ENCODE measurements at regions not wholly inside any gene's neighbourhood (a gene's known extent, or its start where the extent isn't known, plus 50 kb on each side); places are given as distances from the start of the nearest gene placed in this dataset.

DNA sequence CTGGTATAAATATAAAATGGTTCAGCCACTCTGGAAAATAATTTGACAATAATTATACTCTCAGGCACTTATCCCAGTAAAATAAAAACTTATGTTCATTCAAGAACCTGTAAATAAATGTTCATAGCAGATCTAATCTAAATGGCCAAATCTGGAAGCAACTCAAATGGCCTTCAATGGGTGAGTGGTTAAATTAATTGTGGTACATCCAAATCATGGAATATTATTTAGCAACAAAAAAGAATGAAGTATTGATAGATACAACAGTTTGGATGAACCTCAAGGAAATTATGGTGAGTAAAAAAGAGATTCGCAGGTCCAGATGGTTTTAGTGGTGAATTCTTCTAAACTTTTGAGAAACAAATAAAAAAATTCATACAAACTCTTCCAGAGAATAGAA, 287.0 kb upstream of the ZC3H12C start:
- H3K27ac Mint-ChIP-seq = no peak overlapping the region
- H3K36me3 Mint-ChIP-seq (ENCODE audit: low read depth) = no peaks in the 10 kb centered on the region
- peaks cover 7% of the 10 kb centered on the region for H3K27me3 Mint-ChIP-seq
- peaks cover 9% of the 10 kb centered on the region for H3K9me3 Mint-ChIP-seq
- no peak overlapping the region for H3K4me3 Mint-ChIP-seq
- no peaks in the 10 kb centered on the region for H3K4me1 Mint-ChIP-seq (ENCODE audit: low read depth)

DNA sequence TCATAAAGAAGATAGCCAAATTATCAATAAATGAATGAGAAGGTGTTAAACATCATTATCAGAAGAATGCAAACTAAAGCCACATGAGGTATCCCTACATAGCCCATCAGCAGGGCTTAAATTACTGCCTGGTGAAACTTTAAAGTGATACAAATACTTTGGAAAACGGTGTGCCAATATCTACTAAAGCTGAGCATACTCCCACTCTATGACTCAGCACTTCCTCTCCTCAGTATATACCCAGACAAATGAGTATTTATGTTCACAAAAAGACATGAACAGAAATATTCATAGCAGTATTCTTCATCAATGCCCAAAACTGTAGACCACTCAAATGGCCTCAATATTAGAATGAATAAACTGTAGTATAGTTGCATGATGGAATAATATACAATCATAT, 284.6 kb upstream of the ZC3H12C start:
- Mint-ChIP-seq H3K27ac (no peak overlapping the region), H3K4me1 (ENCODE audit: low read depth) (no peaks in the 10 kb centered on the region), H3K9me3 (no peaks in the 10 kb centered on the region), H3K4me3 (no peak overlapping the region), H3K36me3 (ENCODE audit: low read depth) (no peaks in the 10 kb centered on the region), H3K27me3 (peaks cover 3% of the 10 kb centered on the region)

DNA sequence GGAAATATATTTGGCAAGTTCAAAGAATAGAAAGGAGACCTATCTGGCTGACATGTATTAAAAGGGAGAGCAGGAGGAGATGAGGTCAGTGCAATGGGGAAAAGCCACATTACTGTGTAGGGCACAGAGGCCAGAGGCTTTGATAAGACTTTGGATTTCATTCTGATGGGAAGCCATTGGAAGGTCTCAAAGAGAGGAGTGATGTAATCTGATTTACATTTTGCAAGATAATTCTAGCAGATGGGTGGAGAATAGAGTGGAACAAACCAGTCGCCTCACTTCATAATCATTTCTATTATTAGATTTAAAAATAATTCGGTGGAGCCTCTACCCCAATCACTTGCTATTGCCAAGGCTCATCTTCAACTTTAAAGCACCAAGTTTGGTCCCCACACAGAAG, 278.4 kb upstream of the ZC3H12C start:
- Mint-ChIP-seq H3K27ac (no peak overlapping the region), H3K27me3 (peaks cover 6% of the 10 kb centered on the region), H3K4me1 (ENCODE audit: low read depth) (peaks cover 11% of the 10 kb centered on the region), H3K4me3 (no peak overlapping the region), H3K9me3 (no peaks in the 10 kb centered on the region), H3K36me3 (ENCODE audit: low read depth) (no peaks in the 10 kb centered on the region)

DNA sequence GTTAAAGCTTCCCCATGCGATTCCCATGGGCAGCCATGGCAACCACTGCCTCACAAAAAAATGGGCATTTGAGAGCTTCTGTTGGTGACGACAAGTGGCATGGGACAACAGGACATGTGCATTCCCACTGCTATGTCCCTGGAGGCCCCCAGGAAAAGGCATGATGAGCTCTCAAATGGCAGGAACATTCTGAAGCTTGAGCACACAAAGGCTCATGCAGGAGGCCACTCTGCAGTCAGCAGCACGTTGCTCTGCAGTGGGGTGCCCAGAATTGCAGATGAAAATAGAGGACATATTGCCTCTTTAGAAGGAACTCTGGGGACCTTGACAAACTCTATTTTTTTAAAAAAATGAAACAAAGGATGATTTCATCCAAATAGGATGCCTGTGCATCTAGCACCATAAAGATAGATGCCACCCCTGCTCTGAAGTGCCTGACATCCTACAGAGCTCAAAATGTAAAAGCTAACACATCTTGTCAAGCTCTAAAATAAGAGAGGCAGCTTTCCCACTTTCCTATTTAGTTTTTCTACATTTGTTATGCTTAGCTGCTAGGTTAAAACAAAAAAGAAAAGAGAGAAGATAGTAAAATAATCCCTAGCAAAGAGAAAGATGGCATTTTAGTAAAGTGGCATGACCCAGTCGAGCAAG, 277.6 kb upstream of the ZC3H12C start:
- no peak overlapping the region for H3K4me3 Mint-ChIP-seq
- H3K9me3 Mint-ChIP-seq = no peaks in the 10 kb centered on the region
- no peaks in the 10 kb centered on the region for H3K36me3 Mint-ChIP-seq (ENCODE audit: low read depth)

GRCh38 chr11:109818290-109818689, 274.9 kb upstream of the ZC3H12C start:
- H3K4me3 Mint-ChIP-seq = no peak overlapping the region
- H3K36me3 Mint-ChIP-seq (ENCODE audit: low read depth) = no peaks in the 10 kb centered on the region
- no peaks in the 10 kb centered on the region for H3K9me3 Mint-ChIP-seq
- H3K27ac Mint-ChIP-seq = no peak overlapping the region
- peaks cover 3% of the 10 kb centered on the region for H3K27me3 Mint-ChIP-seq
- peaks cover 11% of the 10 kb centered on the region for H3K4me1 Mint-ChIP-seq (ENCODE audit: low read depth)

More for the DNA sequence above, 277.6 kb upstream of the ZC3H12C start:
- no peak overlapping the region for H3K27ac Mint-ChIP-seq
- H3K4me1 Mint-ChIP-seq (ENCODE audit: low read depth) = peaks cover 11% of the 10 kb centered on the region
- H3K27me3 Mint-ChIP-seq = peaks cover 6% of the 10 kb centered on the region

GRCh38 chr11:109819410-109819809, 273.8 kb upstream of the ZC3H12C start:
- Mint-ChIP-seq H3K27ac (no peak overlapping the region), H3K27me3 (peaks cover 7% of the 10 kb centered on the region), H3K4me3 (no peak overlapping the region)

GRCh38 chr11:109821511-109821910, 271.7 kb upstream of the ZC3H12C start:
- Mint-ChIP-seq H3K9me3 (peaks cover 4% of the 10 kb centered on the region), H3K4me1 (ENCODE audit: low read depth) (peaks cover 11% of the 10 kb centered on the region), H3K27ac (no peak overlapping the region), H3K27me3 (peaks cover 7% of the 10 kb centered on the region), H3K36me3 (ENCODE audit: low read depth) (no peaks in the 10 kb centered on the region), H3K4me3 (no peak overlapping the region)

More at GRCh38 chr11:109819410-109819809, 273.8 kb upstream of the ZC3H12C start:
- Mint-ChIP-seq H3K4me1 (ENCODE audit: low read depth) (peaks cover 11% of the 10 kb centered on the region), H3K36me3 (ENCODE audit: low read depth) (no peaks in the 10 kb centered on the region), H3K9me3 (peaks cover 4% of the 10 kb centered on the region)

- Mint-ChIP-seq H3K4me3 (no peak overlapping the region), H3K36me3 (ENCODE audit: low read depth) (no peaks in the 10 kb centered on the region), H3K9me3 (peaks cover 4% of the 10 kb centered on the region), H3K4me1 (ENCODE audit: low read depth) (peaks cover 10% of the 10 kb centered on the region), H3K27me3 (peaks cover 4% of the 10 kb centered on the region), H3K27ac (no peak overlapping the region)
Observed at GRCh38 chr11:109822436-109823102, 270.6 kb upstream of the ZC3H12C start.

DNA sequence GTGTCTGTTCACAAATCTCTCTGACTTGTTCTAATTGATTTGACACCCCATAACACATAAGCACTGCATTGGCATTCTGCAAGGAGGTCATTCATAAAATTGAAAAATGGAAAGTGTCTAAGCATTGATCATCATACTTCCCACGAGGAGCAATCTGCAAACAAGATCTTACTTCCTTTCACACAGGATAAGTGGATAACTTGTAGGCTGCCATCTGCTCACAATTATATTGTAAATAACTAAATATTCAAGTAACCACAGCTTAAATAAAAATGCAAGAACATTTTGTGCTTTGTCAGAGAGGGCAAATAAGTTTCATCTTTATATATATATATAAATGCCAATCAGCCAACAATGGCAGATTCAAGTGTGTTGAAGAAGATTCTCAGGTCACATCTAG, 264.8 kb upstream of the ZC3H12C start:
- Mint-ChIP-seq H3K9me3 (peaks cover 12% of the 10 kb centered on the region), H3K4me3 (no peak overlapping the region), H3K27ac (no peak overlapping the region)

DNA sequence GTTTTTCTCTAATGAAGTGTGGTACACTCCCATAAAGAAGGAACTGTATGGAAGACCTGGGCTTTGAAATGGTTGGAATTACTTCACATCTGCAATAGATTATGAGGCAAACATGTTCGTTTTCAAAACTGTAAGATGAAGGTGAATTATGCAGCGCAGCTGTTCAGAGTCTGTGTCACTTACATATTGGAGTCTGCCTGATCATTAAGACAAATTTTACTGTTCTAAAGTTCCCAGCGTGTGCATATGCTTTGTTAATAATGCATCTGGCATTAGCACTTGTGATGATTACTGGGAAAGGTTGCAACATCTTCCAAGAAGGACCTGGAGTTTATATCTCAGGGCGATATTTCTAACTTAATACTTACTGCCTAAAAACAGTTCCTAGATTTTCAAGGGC, 255.2 kb upstream of the ZC3H12C start:
- no peak overlapping the region for H3K27ac Mint-ChIP-seq

More for the DNA sequence above, 264.8 kb upstream of the ZC3H12C start:
- no peaks in the 10 kb centered on the region for H3K4me1 Mint-ChIP-seq (ENCODE audit: low read depth)
- H3K36me3 Mint-ChIP-seq (ENCODE audit: low read depth) = no peaks in the 10 kb centered on the region
- H3K27me3 Mint-ChIP-seq = peaks cover 4% of the 10 kb centered on the region

GRCh38 chr11:109845437-109845836, 247.8 kb upstream of the ZC3H12C start:
- H3K27ac Mint-ChIP-seq = no peak overlapping the region
- H3K4me3 Mint-ChIP-seq = no peak overlapping the region
- H3K4me1 Mint-ChIP-seq (ENCODE audit: low read depth) = no peaks in the 10 kb centered on the region
- no peaks in the 10 kb centered on the region for H3K36me3 Mint-ChIP-seq (ENCODE audit: low read depth)
- H3K27me3 Mint-ChIP-seq = no peaks in the 10 kb centered on the region
- H3K9me3 Mint-ChIP-seq = no peaks in the 10 kb centered on the region

More for the DNA sequence above, 255.2 kb upstream of the ZC3H12C start:
- H3K36me3 Mint-ChIP-seq (ENCODE audit: low read depth) = no peaks in the 10 kb centered on the region
- peaks cover 4% of the 10 kb centered on the region for H3K9me3 Mint-ChIP-seq
- no peak overlapping the region for H3K4me3 Mint-ChIP-seq
- peaks cover 3% of the 10 kb centered on the region for H3K27me3 Mint-ChIP-seq
- H3K4me1 Mint-ChIP-seq (ENCODE audit: low read depth) = no peaks in the 10 kb centered on the region

GRCh38 chr11:109847621-109848020, 245.6 kb upstream of the ZC3H12C start:
- H3K4me3 Mint-ChIP-seq = no peak overlapping the region
- H3K27ac Mint-ChIP-seq = no peak overlapping the region
- H3K4me1 Mint-ChIP-seq (ENCODE audit: low read depth) = no peaks in the 10 kb centered on the region
- no peaks in the 10 kb centered on the region for H3K27me3 Mint-ChIP-seq
- no peaks in the 10 kb centered on the region for H3K9me3 Mint-ChIP-seq
- no peaks in the 10 kb centered on the region for H3K36me3 Mint-ChIP-seq (ENCODE audit: low read depth)

- no peak overlapping the region for H3K4me3 Mint-ChIP-seq
- H3K27me3 Mint-ChIP-seq = no peaks in the 10 kb centered on the region
Observed at GRCh38 chr11:109849051-109849450, 244.1 kb upstream of the ZC3H12C start.

DNA sequence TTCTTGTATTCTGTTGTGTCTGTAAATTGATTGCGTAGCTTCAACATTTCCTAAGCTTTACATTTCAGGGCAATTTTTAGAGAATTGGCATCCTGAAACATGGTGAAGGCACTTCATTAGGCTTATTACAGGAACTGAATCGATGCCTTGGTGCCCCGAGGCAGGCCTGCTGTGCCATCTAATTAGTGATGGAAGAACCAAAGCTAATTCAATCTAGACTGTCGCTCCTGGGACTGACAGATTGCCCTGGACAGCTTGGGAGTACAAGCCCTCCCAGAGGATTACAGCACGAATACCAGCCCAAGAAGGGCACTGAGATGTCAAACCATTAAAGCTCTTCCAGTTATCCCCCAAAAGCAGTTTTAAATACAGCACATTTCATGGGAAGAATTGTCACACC, 243.2 kb upstream of the ZC3H12C start:
- H3K9me3 Mint-ChIP-seq = no peaks in the 10 kb centered on the region
- H3K4me3 Mint-ChIP-seq = no peak overlapping the region
- H3K4me1 Mint-ChIP-seq (ENCODE audit: low read depth) = no peaks in the 10 kb centered on the region
- H3K36me3 Mint-ChIP-seq (ENCODE audit: low read depth) = no peaks in the 10 kb centered on the region
- H3K27me3 Mint-ChIP-seq = no peaks in the 10 kb centered on the region
- no peak overlapping the region for H3K27ac Mint-ChIP-seq

More at GRCh38 chr11:109849051-109849450, 244.1 kb upstream of the ZC3H12C start:
- Mint-ChIP-seq H3K36me3 (ENCODE audit: low read depth) (no peaks in the 10 kb centered on the region), H3K9me3 (no peaks in the 10 kb centered on the region), H3K4me1 (ENCODE audit: low read depth) (no peaks in the 10 kb centered on the region), H3K27ac (no peak overlapping the region)

GRCh38 chr11:109851780-109852390, 241.3 kb upstream of the ZC3H12C start:
- H3K27ac Mint-ChIP-seq = no peak overlapping the region
- no peaks in the 10 kb centered on the region for H3K4me1 Mint-ChIP-seq (ENCODE audit: low read depth)
- H3K36me3 Mint-ChIP-seq (ENCODE audit: low read depth) = no peaks in the 10 kb centered on the region
- no peaks in the 10 kb centered on the region for H3K9me3 Mint-ChIP-seq
- H3K4me3 Mint-ChIP-seq = no peak overlapping the region
- H3K27me3 Mint-ChIP-seq = no peaks in the 10 kb centered on the region

All from stimulated activated naive CD8-positive, alpha-beta T cell treated with anti-CD3 and anti-CD28 coated beads, Interleukin-15, Interleukin-2, amounts not matched to agents 100 ng/mL and 50 ng/mL, for 24 hours (primary cell).